GM12878 (cell line): ENCODE measurements at regions not wholly inside any gene's neighbourhood (a gene's known extent, or its start where the extent isn't known, plus 50 kb on each side); places are given as distances from the start of the nearest gene placed in this dataset.
A peak's percentile ranks its signal among the peaks of the same experiment; 100 is the strongest.

Experiments used
- ATAC-seq: fragments of 200-7000 bp; cut with Tn5 transposase; 3 replicates; pipeline ENCODE4 v1.9.1; 2020; ENCODE audit warnings: mild to moderate bottlenecking, moderate library complexity
- BruUV-seq: library from RNA; stranded (reverse); fragments of 400-500 nt; replicated peaks from 2 replicates; lab custom pipeline; 2021; lab: Mats Ljungman, UMichigan
- CTCF ChIA-PET: fragments of 300-600 bp; sonication (Branson Sonifier 250); formaldehyde crosslinking; extraction: SDS; loops from one replicate; lab custom pipeline; 2021; ENCODE audit warnings: inconsistent platforms; lab: Yijun Ruan, JAX
- POLR2A ChIA-PET: fragments of 350-600 bp; formaldehyde crosslinking; extraction: SDS; loops from one replicate; lab custom pipeline; 2021; ENCODE audit warnings: inconsistent platforms; lab: Charles Lee
- RAD21 ChIA-PET: fragments of 300-600 bp; sonication (Branson Sonifier 250); formaldehyde crosslinking; loops from one replicate; lab custom pipeline; 2023; ENCODE audit warnings: antibody characterized with exemption; ENCODE audit not compliant: unreplicated experiment; lab: Charles Lee
- SMC1A ChIA-PET: fragments of 300-600 bp; sonication (Branson Sonifier 250); formaldehyde crosslinking; loops from one replicate; lab custom pipeline; 2023; ENCODE audit not compliant: unreplicated experiment, uncharacterized antibody; lab: Charles Lee
- DNase-seq: peaks from one replicate; pipeline ENCODE4 v3.0.0-alpha.2; 2011; ENCODE audit warnings: low read depth, low spot score
- FAIRE-seq: peaks from 3 replicates; lab custom pipeline; 2011; peaks lifted over from hg19 to GRCh38; lab: Jason Lieb, UNC
- H2AFZ ChIP-seq: 2 replicates; pipeline ENCODE4 v1.6.0; 2011; ENCODE audit warnings: low read depth, low read length, control low read depth; ENCODE audit not compliant: control insufficient read depth
- H3K27ac ChIP-seq: 2 replicates; pipeline ENCODE4 v1.5.1; 2011; ENCODE audit warnings: control low read depth; ENCODE audit not compliant: control insufficient read depth, insufficient read depth
- H3K27me3 ChIP-seq, 2 experiments: replicated peaks in 1 of 2; 2 replicates each; pipeline versions ENCODE4 v1.6.0 to v1.6.1; 2011; ENCODE audit warnings: low read length in 1 of 2; ENCODE audit not compliant: control insufficient read depth in 2 of 2, insufficient read depth in 2 of 2
- H3K36me3 ChIP-seq, 2 experiments: 2 replicates each; pipeline ENCODE4 v1.5.1; 2011; ENCODE audit warnings: low read length in 1 of 2; ENCODE audit not compliant: control insufficient read depth in 2 of 2, insufficient read depth in 2 of 2
- H3K4me1 ChIP-seq: 2 replicates; pipeline ENCODE4 v1.6.1; 2011; ENCODE audit warnings: mild to moderate bottlenecking, low read length, moderate library complexity, mixed read lengths; ENCODE audit not compliant: control insufficient read depth, insufficient read depth
- H3K4me2 ChIP-seq: 2 replicates; pipeline ENCODE4 v1.6.0; 2011; ENCODE audit warnings: control low read depth; ENCODE audit not compliant: control insufficient read depth, insufficient read depth
- H3K4me3 ChIP-seq: fragments of 200-600 bp; sonication (generic); 2 replicates; pipeline ENCODE4 v1.5.1; 2016
- H3K79me2 ChIP-seq: 2 replicates; pipeline ENCODE4 v1.6.0; 2011; ENCODE audit warnings: low read length; ENCODE audit not compliant: control insufficient read depth, insufficient read depth
- H3K9ac ChIP-seq: 2 replicates; pipeline ENCODE4 v1.8.0; 2011; ENCODE audit warnings: low read length, control low read depth, mixed read lengths; ENCODE audit not compliant: control insufficient read depth, insufficient read depth
- H3K9me3 ChIP-seq: replicated peaks from 3 replicates; pipeline ENCODE4 v1.5.1; 2011; ENCODE audit warnings: mild to moderate bottlenecking, low read length; ENCODE audit not compliant: control insufficient read depth, insufficient read depth
- H4K20me1 ChIP-seq: 2 replicates; pipeline ENCODE4 v1.6.0; 2011; ENCODE audit not compliant: control insufficient read depth, insufficient read depth
- BCL11A ChIP-seq: IDR thresholded peaks from 2 replicates; pipeline ENCODE4 v1.6.1; 2011; ENCODE audit warnings: low read depth, low read length
- CBFB ChIP-seq: IDR thresholded peaks from 2 replicates; pipeline ENCODE4 v1.6.1; 2016; ENCODE audit warnings: antibody characterized with exemption, low read depth
- CHD4 ChIP-seq: fragments of 200-600 bp; sonication (generic); IDR thresholded peaks from 2 replicates; pipeline ENCODE4 v1.6.1; 2016; ENCODE audit warnings: mild to moderate bottlenecking
- HDAC2 ChIP-seq: fragments of 200-600 bp; sonication (generic); IDR thresholded peaks from 2 replicates; pipeline ENCODE4 v1.6.1; 2017
- HDAC6 ChIP-seq: fragments of 200-600 bp; sonication (generic); IDR thresholded peaks from one replicate; pipeline ENCODE4 v1.8.0; 2017; ENCODE audit warnings: antibody characterized with exemption; ENCODE audit not compliant: unreplicated experiment
- HDGF ChIP-seq: fragments of 450-650 bp; IDR thresholded peaks from 2 replicates; pipeline ENCODE4 v1.6.1; 2016; ENCODE audit warnings: antibody characterized with exemption
- MEF2A ChIP-seq: IDR thresholded peaks from 2 replicates; pipeline ENCODE4 v1.6.1; 2011; ENCODE audit warnings: low read depth, mild to moderate bottlenecking, low read length, moderate library complexity; ENCODE audit not compliant: insufficient read depth
- RAD51 ChIP-seq: fragments of 450-650 bp; IDR thresholded peaks from 2 replicates; pipeline ENCODE4 v1.6.1; 2016; ENCODE audit warnings: moderate library complexity, mild to moderate bottlenecking, inconsistent platforms
- ZSCAN29 ChIP-seq: fragments of 450-650 bp; IDR thresholded peaks from 2 replicates; pipeline ENCODE4 v1.6.1; 2017; ENCODE audit warnings: mild to moderate bottlenecking, moderate library complexity
- WGBS: methylation state at CpG from one replicate; pipeline ENCODE4 v1.1.6; 2016; ENCODE audit warnings: low lambda C conversion rate; ENCODE audit not compliant: insufficient replicate concordance, insufficient coverage; ENCODE audit errors: missing lambda C conversion rate; 5-methylcytosine and 5-hydroxymethylcytosine counted together
- in situ Hi-C: fragments of 300-500 bp; cut with MboI; formaldehyde crosslinking; loops from 9 replicates; pipeline ENCODE4 v1.14.3; 2018; ENCODE audit warnings: mixed read lengths
- intact Hi-C: fragments of 100-400 bp; cut with micrococcal nuclease; formaldehyde crosslinking; loops from one replicate; pipeline ENCODE4 v1.14.2; 2022; ENCODE audit not compliant: unreplicated experiment
- TF ChIP-seq, protein P1 (sequence below): fragments of 450-650 bp; IDR thresholded peaks from 2 replicates; pipeline ENCODE4 v1.6.1; 2017; ENCODE audit warnings: low read depth, mild to moderate bottlenecking, moderate library complexity
- TF ChIP-seq, protein P2 (sequence below): fragments of 450-650 bp; IDR thresholded peaks from 2 replicates; pipeline ENCODE4 v1.6.1; 2014; ENCODE audit warnings: mild to moderate bottlenecking
- TF ChIP-seq, protein P3 (sequence below): IDR thresholded peaks from 2 replicates; pipeline ENCODE4 v1.6.1; 2011; ENCODE audit warnings: low read depth, mild to moderate bottlenecking, low read length, moderate library complexity, borderline replicate concordance; ENCODE audit errors: extremely low read depth

DNA sequence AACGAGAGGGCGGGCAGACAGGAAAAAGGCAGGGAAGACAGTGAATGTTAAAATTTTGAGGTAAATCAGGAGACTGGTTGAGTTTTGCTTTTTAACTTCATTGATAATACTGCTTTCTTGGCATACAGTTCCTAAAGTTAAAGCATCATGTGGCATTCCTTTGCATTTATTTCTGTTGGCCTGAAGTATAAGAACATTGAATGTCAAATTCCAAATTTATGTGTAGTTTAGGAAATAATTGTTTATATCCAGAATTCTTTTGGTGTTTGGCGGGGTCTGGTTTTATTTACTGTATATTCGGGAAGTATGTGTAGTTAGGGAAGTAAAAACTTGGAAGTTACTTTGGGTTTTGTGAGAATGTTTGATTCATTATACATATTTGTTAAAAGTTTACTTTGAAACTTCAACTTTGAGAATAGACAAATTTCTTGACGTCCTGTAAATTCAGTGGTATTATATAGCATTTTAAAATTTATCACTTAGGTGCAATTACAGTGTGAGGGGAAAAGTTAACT, 83.2 kb downstream of the PTPDC1 start (continued):
- TF ChIP-seq, protein P1, sequence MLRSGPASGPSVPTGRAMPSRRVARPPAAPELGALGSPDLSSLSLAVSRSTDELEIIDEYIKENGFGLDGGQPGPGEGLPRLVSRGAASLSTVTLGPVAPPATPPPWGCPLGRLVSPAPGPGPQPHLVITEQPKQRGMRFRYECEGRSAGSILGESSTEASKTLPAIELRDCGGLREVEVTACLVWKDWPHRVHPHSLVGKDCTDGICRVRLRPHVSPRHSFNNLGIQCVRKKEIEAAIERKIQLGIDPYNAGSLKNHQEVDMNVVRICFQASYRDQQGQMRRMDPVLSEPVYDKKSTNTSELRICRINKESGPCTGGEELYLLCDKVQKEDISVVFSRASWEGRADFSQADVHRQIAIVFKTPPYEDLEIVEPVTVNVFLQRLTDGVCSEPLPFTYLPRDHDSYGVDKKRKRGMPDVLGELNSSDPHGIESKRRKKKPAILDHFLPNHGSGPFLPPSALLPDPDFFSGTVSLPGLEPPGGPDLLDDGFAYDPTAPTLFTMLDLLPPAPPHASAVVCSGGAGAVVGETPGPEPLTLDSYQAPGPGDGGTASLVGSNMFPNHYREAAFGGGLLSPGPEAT = no peak
- TF ChIP-seq HDGF (no peak), HDAC6 (no peak)
- TF ChIP-seq, protein P2, sequence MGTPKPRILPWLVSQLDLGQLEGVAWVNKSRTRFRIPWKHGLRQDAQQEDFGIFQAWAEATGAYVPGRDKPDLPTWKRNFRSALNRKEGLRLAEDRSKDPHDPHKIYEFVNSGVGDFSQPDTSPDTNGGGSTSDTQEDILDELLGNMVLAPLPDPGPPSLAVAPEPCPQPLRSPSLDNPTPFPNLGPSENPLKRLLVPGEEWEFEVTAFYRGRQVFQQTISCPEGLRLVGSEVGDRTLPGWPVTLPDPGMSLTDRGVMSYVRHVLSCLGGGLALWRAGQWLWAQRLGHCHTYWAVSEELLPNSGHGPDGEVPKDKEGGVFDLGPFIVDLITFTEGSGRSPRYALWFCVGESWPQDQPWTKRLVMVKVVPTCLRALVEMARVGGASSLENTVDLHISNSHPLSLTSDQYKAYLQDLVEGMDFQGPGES = no peak

DNA sequence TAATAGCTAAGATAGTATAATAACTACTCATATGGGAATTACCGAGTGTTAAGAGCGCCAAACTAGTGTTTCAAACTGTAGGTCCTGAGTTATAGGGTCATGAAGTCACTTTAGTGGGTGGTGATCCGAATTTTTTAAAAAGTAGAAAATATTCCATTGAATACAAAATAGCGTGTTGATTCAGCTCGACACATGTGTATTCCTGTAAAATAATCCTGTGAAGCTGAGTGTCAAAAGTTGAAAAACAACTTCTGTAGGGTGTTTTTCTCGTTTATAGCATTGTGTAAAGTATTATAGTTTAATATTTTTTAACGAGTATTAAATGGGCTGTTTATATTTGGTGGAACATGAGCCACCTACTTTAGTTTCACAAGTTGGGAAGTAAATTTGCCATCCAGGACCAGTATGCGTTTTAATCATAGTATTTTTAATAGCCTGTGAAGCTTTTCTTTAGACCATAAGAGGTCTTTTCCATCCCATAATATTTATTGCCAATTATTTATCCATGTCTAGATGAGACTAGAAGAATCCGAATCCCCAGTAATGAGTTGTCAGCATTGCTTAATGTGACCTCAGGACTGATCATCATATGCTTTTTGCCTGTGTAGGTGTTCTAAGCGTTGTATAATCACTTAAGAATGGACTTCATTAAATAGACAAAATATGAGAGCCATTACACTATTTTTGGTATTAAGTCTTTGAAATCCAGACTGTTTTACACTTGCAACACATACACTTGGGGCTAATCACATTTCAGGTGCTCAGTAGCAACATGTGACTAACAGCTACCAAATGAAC, 84.1 kb downstream of the PTPDC1 start:
- no peaks in the 10 kb centered on the region for H3K9me3 ChIP-seq
- POLR2A ChIA-PET = interaction anchor here (0.6 to 0.7 kb wide), 2 partner anchors 11 to 46 kb away, joined by 3 read pairs; no protein-coding TSS in a partner anchor
- H3K4me3 ChIP-seq = peak overlapping the region; percentile 89
- intact Hi-C loops = loop anchor here (5.0 to 10.0 kb wide), 2 partner anchors 89 to 714 kb away; partner anchors contain the start of genes FAM120A, FAM120AOS and ZNF169
- RAD21 ChIA-PET = interaction anchor here (0.8 to 1.4 kb wide), 5 partner anchors 9 to 45 kb away, joined by 3 to 4 read pairs (median 3); no protein-coding TSS in a partner anchor
- no TSS peak for BruUV-seq
- H2AFZ ChIP-seq = no peak overlapping the region
- H3K4me1 ChIP-seq = peaks cover 26% of the 10 kb centered on the region
- peak overlapping the region; percentile 56 for H3K4me2 ChIP-seq
- FAIRE-seq = no peak
- no peak for ATAC-seq
- CTCF ChIA-PET = interaction anchor here (1.3 kb wide), 1 partner anchor 45 kb away, joined by 5 read pairs; no protein-coding TSS in a partner anchor
- H3K27me3 ChIP-seq = no peaks in the 10 kb centered on the region
- no peak for DNase-seq
- TF ChIP-seq, protein P3, sequence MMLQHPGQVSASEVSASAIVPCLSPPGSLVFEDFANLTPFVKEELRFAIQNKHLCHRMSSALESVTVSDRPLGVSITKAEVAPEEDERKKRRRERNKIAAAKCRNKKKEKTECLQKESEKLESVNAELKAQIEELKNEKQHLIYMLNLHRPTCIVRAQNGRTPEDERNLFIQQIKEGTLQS = no peak
- TF ChIP-seq BCL11A (no peak), MEF2A (no peak), CHD4 (no peak), ZSCAN29 (0 out of 2 replicates have a peak, but pooled peaks have one; percentile 54), CBFB (no peak), RAD51 (0 out of 2 replicates have a peak, but pooled peaks have one; percentile 44), HDAC2 (no peak)
- H4K20me1 ChIP-seq = no peaks in the 10 kb centered on the region; the same call in 1 of the 2 replicates
- H3K27ac ChIP-seq = peak overlapping the region; percentile 92
- in situ Hi-C loops = no loop called here
- peak overlapping the region; percentile 79 for H3K9ac ChIP-seq
- peaks cover 67% of the 10 kb centered on the region for H3K79me2 ChIP-seq
- WGBS = under 1% methylated on average over 10 of the region's 10 CpGs
- SMC1A ChIA-PET = interaction anchor here (0.6 to 2.0 kb wide), 4 partner anchors 9 to 13 kb away, joined by 3 to 7 read pairs (median 4); no protein-coding TSS in a partner anchor
- peaks cover 0 to 8% of the 10 kb centered on the region in 2 experiments; a peak in 2 of 4 replicates for H3K36me3 ChIP-seq
